ENCODE measurements at regions not wholly inside any gene's neighbourhood (a gene's known extent, or its start where the extent isn't known, plus 50 kb on each side); places are given as distances from the start of the nearest gene placed in this dataset.
"Not testable (repeated sequence)": the region's sequence is repeated elsewhere in the genome, so short reads cannot be mapped to it uniquely, and the experiment has no call there.

GRCh38 chr3:72079369-72079872, 294.5 kb upstream of the PROK2 start:
- FAIRE-seq = peak; percentile 73

GRCh38 chr3:72078676-72079368, 293.9 kb upstream of the PROK2 start:
- FAIRE-seq (peak; percentile 89), DNase-seq (ENCODE audit: extremely low spot score, insufficient read length, low read depth) (no peak)

More at GRCh38 chr3:72079369-72079872, 294.5 kb upstream of the PROK2 start:
- DNase-seq (ENCODE audit: extremely low spot score, insufficient read length, low read depth) = no peak

- DNase-seq (ENCODE audit: extremely low spot score, insufficient read length, low read depth) (no peak), FAIRE-seq (peak; percentile 90)
Observed at GRCh38 chr3:72077473-72078259, 292.7 kb upstream of the PROK2 start.

- DNase-seq (ENCODE audit: extremely low spot score, insufficient read length, low read depth); FAIRE-seq: not testable (repeated sequence)
Observed at GRCh38 chr3:72075848-72076247, 290.9 kb upstream of the PROK2 start.

- FAIRE-seq (no peak), DNase-seq (ENCODE audit: extremely low spot score, insufficient read length, low read depth) (no peak)
Observed at GRCh38 chr3:72071624-72072023, 286.7 kb upstream of the PROK2 start.

- no peak for DNase-seq (ENCODE audit: extremely low spot score, insufficient read length, low read depth)
- no peak for FAIRE-seq
Observed at GRCh38 chr3:72070005-72070404, 285.1 kb upstream of the PROK2 start.

GRCh38 chr3:72069543-72069942, 284.6 kb upstream of the PROK2 start:
- no peak for DNase-seq (ENCODE audit: extremely low spot score, insufficient read length, low read depth)
- no peak for FAIRE-seq

GRCh38 chr3:72068621-72069020, 283.7 kb upstream of the PROK2 start:
- FAIRE-seq = no peak

GRCh38 chr3:72067721-72068120, 282.8 kb upstream of the PROK2 start:
- no peak for FAIRE-seq

More at GRCh38 chr3:72068621-72069020, 283.7 kb upstream of the PROK2 start:
- no peak for DNase-seq (ENCODE audit: extremely low spot score, insufficient read length, low read depth)

GRCh38 chr3:72065872-72066641, 281.1 kb upstream of the PROK2 start:
- no peak for FAIRE-seq
- DNase-seq (ENCODE audit: extremely low spot score, insufficient read length, low read depth) = no peak

More at GRCh38 chr3:72067721-72068120, 282.8 kb upstream of the PROK2 start:
- no peak for DNase-seq (ENCODE audit: extremely low spot score, insufficient read length, low read depth)

GRCh38 chr3:72065236-72065635, 280.3 kb upstream of the PROK2 start:
- no peak for DNase-seq (ENCODE audit: extremely low spot score, insufficient read length, low read depth)
- no peak for FAIRE-seq

GRCh38 chr3:72064727-72065126, 279.8 kb upstream of the PROK2 start:
- not testable (repeated sequence) for FAIRE-seq

GRCh38 chr3:72062017-72062416, 277.1 kb upstream of the PROK2 start:
- DNase-seq (ENCODE audit: extremely low spot score, insufficient read length, low read depth) (no peak), FAIRE-seq (no peak)

More at GRCh38 chr3:72064727-72065126, 279.8 kb upstream of the PROK2 start:
- not testable (repeated sequence) for DNase-seq (ENCODE audit: extremely low spot score, insufficient read length, low read depth)

GRCh38 chr3:72060447-72061034, 275.6 kb upstream of the PROK2 start:
- DNase-seq (ENCODE audit: extremely low spot score, insufficient read length, low read depth) (no peak), FAIRE-seq (no peak)

- FAIRE-seq = no peak
- DNase-seq (ENCODE audit: extremely low spot score, insufficient read length, low read depth) = no peak
Observed at GRCh38 chr3:72058493-72059081, 273.6 kb upstream of the PROK2 start.

GRCh38 chr3:72055436-72055835, 270.5 kb upstream of the PROK2 start:
- no peak for FAIRE-seq
- no peak for DNase-seq (ENCODE audit: extremely low spot score, insufficient read length, low read depth)

GRCh38 chr3:72054976-72055375, 270.0 kb upstream of the PROK2 start:
- DNase-seq (ENCODE audit: extremely low spot score, insufficient read length, low read depth) (no peak), FAIRE-seq (no peak)

GRCh38 chr3:72052841-72053409, 268.0 kb upstream of the PROK2 start:
- FAIRE-seq (no peak), DNase-seq (ENCODE audit: extremely low spot score, insufficient read length, low read depth) (no peak)

- DNase-seq (ENCODE audit: extremely low spot score, insufficient read length, low read depth) (no peak), FAIRE-seq (no peak)
Observed at GRCh38 chr3:72050771-72051170, 265.8 kb upstream of the PROK2 start.

Measured in GM18507 (cell line).